ENCODE measurements at regions not wholly inside any gene's neighbourhood (a gene's known extent, or its start where the extent isn't known, plus 50 kb on each side); places are given as distances from the start of the nearest gene placed in this dataset.

DNA sequence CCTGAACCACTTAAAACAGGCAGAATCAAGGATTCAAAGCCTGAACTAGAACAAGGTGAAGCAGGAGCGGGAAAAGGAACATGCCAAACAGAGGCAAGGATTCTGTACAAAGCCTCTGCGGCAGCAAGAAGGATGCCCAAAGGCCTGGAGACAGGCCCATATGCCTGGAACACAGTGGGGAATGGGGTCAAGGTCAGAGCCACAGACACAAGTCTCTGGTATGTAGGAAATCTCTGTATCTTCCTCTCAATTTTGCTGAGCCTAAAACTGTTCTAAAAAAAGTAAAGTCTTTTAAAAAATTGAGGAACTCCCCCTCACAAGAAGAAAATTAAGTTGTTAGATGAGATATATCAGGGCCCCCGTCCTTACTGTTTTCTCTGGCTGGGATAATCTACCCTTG lies 175.9 kb upstream of the GHITM start:
- H3K4me3 ChIP-seq = no peak overlapping the region
- H3K36me3 ChIP-seq = no peaks in the 10 kb centered on the region
- TF ChIP-seq CTCF (IDR thresholded peaks at IDR 0.05) (no peak), POLR2A (IDR thresholded peaks at IDR 0.05) (no peak)
- ATAC-seq (no peak), DNase-seq (no peak)
- H3K27ac ChIP-seq = no peak overlapping the region
- H3K27me3 ChIP-seq = no peaks in the 10 kb centered on the region
- intact Hi-C loops (cut with DNase I) = no loop called here
- no peaks in the 10 kb centered on the region for H3K4me1 ChIP-seq
- no peaks in the 10 kb centered on the region for H3K9me3 ChIP-seq
- WGBS (ENCODE audit: insufficient coverage, low coverage, low lambda C conversion rate, missing lambda C conversion rate) = 45% methylated on average over 3 of the region's 3 CpGs

DNA sequence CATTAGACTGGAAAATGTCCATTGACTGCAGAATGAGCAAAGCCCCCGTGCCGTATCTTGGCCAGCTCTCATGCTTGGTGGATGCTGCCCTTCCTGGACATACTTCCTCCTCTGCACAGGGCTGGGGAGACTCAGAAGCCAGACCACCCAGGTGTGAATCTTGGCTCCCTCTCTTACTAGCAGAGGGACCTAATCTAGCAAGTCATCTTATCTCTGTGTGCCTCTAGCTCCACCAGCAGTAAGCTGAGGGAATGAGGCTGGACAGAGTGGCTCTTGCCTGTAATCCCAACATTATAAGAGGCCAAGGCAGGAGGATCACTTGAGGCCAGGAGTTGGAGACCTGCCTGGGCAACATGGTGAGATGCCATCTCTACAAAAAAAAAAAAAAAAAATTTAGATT lies 173.8 kb upstream of the GHITM start:
- Histone ChIP-seq H3K27me3 (no peaks in the 10 kb centered on the region), H3K4me1 (no peaks in the 10 kb centered on the region), H3K27ac (no peak overlapping the region), H3K4me3 (no peak overlapping the region), H3K36me3 (no peaks in the 10 kb centered on the region), H3K9me3 (no peaks in the 10 kb centered on the region)
- intact Hi-C loops (cut with DNase I) = no loop called here
- no peak for ATAC-seq
- WGBS (ENCODE audit: insufficient coverage, low coverage, low lambda C conversion rate, missing lambda C conversion rate) = 18% methylated on average over 2 of the region's 2 CpGs
- no peak for DNase-seq
- TF ChIP-seq POLR2A (IDR thresholded peaks at IDR 0.05) (no peak), CTCF (IDR thresholded peaks at IDR 0.05) (no peak)

- no peaks in the 10 kb centered on the region for H3K36me3 ChIP-seq
- no peak overlapping the region for H3K27ac ChIP-seq
- intact Hi-C loops (cut with DNase I) = no loop called here
- ATAC-seq (no peak), DNase-seq (no peak)
- no peak for TF ChIP-seq POLR2A (IDR thresholded peaks at IDR 0.05)
- no peak for TF ChIP-seq CTCF (IDR thresholded peaks at IDR 0.05)
- no peak overlapping the region for H3K4me3 ChIP-seq
- WGBS (ENCODE audit: insufficient coverage, low coverage, low lambda C conversion rate, missing lambda C conversion rate) = 65% methylated on average over 3 of the region's 4 CpGs
- H3K4me1 ChIP-seq = no peaks in the 10 kb centered on the region
- no peaks in the 10 kb centered on the region for H3K9me3 ChIP-seq
- H3K27me3 ChIP-seq = no peaks in the 10 kb centered on the region
Observed at GRCh38 chr10:83968052-83968451, 171.3 kb upstream of the GHITM start.

- peak overlapping the region in 2 of 3 donors; percentile 8 to 19 for H3K27ac ChIP-seq
- no peaks in the 10 kb centered on the region for H3K27me3 ChIP-seq
- no peak overlapping the region for H3K4me3 ChIP-seq
- 19% methylated on average over 4 of the region's 5 CpGs for WGBS (ENCODE audit: insufficient coverage, low coverage, low lambda C conversion rate, missing lambda C conversion rate)
- DNase-seq = no peak
- H3K36me3 ChIP-seq = no peaks in the 10 kb centered on the region
- H3K4me1 ChIP-seq = peaks cover 0 to 11% (median 4%) of the 10 kb centered on the region in 4 donors
- intact Hi-C loops (cut with DNase I) = no loop called here
- H3K9me3 ChIP-seq = no peaks in the 10 kb centered on the region
- TF ChIP-seq POLR2A (IDR thresholded peaks at IDR 0.05) = no peak
- TF ChIP-seq CTCF (IDR thresholded peaks at IDR 0.05) = peak in 2 of 4 donors; percentile 29 to 37
- ATAC-seq = peak; percentile 85 to 93 (median 90)
Observed at GRCh38 chr10:83978681-83979383, 160.5 kb upstream of the GHITM start.
